Natural killer cell (primary cell): ENCODE measurements at regions not wholly inside any gene's neighbourhood (a gene's known extent, or its start where the extent isn't known, plus 50 kb on each side); places are given as distances from the start of the nearest gene placed in this dataset.
"Not testable (repeated sequence)": the region's sequence is repeated elsewhere in the genome, so short reads cannot be mapped to it uniquely, and the experiment has no call there.

Experiments used
- ATAC-seq, 3 donors: fragments of 150-1000 bp in 2 of 3; fragments of 200-7000 bp in 1 of 3; cut with Tn5 transposase; 1 replicate in 1 of 3; 2 replicates in 2 of 3; pipeline ENCODE4 v1.10.0; 2021; ENCODE audit warnings: mild to moderate bottlenecking in 2 of 3, moderate library complexity in 2 of 3
- DNase-seq, 2 donors: peaks; one replicate each; pipeline versions ENCODE4 v3.0.0 to v3.0.0-alpha.2; 2013 to 2021; ENCODE audit warnings: mixed read lengths in 1 of 2
- H3K27ac ChIP-seq: one replicate; pipeline ENCODE4 v1.5.1; 2013; ENCODE audit warnings: mild to moderate bottlenecking, low read length
- H3K27me3 ChIP-seq: one replicate; pipeline ENCODE4 v1.6.1; 2013; ENCODE audit warnings: low read length; ENCODE audit not compliant: control insufficient read depth, insufficient read depth
- H3K36me3 ChIP-seq: one replicate; pipeline ENCODE4 v1.6.1; 2013; ENCODE audit warnings: low read length; ENCODE audit not compliant: control insufficient read depth, insufficient read depth
- H3K4me1 ChIP-seq: one replicate; pipeline ENCODE4 v1.6.1; 2013; ENCODE audit warnings: low read length; ENCODE audit not compliant: control insufficient read depth, insufficient read depth
- H3K4me3 ChIP-seq: one replicate; pipeline ENCODE4 v1.5.1; 2013; ENCODE audit warnings: low read length
- H3K9me3 ChIP-seq: one replicate; pipeline ENCODE4 v1.6.1; 2013; ENCODE audit warnings: low read length; ENCODE audit not compliant: control insufficient read depth, insufficient read depth
- H3K27ac Mint-ChIP-seq, 2 donors: one replicate each; pipeline ENCODE4 v1.8.0; 2022; ENCODE audit warnings: mild to moderate bottlenecking in 2 of 2, mixed read lengths in 2 of 2, moderate library complexity in 1 of 2
- H3K27me3 Mint-ChIP-seq, 2 donors: one replicate each; pipeline ENCODE4 v1.8.0; 2022; ENCODE audit warnings: low read depth in 2 of 2, mixed read lengths in 2 of 2
- H3K36me3 Mint-ChIP-seq: one replicate; pipeline ENCODE4 v1.8.0; 2022; ENCODE audit warnings: mixed read lengths
- H3K4me1 Mint-ChIP-seq, 2 donors: one replicate each; pipeline ENCODE4 v1.8.0; 2022; ENCODE audit warnings: mixed read lengths in 2 of 2
- H3K4me3 Mint-ChIP-seq: one replicate; pipeline ENCODE4 v1.8.0; 2022; ENCODE audit warnings: mild to moderate bottlenecking, moderate library complexity, mixed read lengths
- H3K9me3 Mint-ChIP-seq, 2 donors: one replicate each; pipeline ENCODE4 v1.8.0; 2022; ENCODE audit warnings: mixed read lengths in 2 of 2
- WGBS: methylation state at CpG from one replicate; pipeline ENCODE4 v1.1.7; 2013; ENCODE audit warnings: missing lambda C conversion rate; ENCODE audit not compliant: insufficient coverage; 5-methylcytosine and 5-hydroxymethylcytosine counted together
- intact Hi-C: fragments of 100-400 bp; cut with micrococcal nuclease; formaldehyde crosslinking; loops from one replicate; pipeline ENCODE4 v1.14.2; 2022

DNA sequence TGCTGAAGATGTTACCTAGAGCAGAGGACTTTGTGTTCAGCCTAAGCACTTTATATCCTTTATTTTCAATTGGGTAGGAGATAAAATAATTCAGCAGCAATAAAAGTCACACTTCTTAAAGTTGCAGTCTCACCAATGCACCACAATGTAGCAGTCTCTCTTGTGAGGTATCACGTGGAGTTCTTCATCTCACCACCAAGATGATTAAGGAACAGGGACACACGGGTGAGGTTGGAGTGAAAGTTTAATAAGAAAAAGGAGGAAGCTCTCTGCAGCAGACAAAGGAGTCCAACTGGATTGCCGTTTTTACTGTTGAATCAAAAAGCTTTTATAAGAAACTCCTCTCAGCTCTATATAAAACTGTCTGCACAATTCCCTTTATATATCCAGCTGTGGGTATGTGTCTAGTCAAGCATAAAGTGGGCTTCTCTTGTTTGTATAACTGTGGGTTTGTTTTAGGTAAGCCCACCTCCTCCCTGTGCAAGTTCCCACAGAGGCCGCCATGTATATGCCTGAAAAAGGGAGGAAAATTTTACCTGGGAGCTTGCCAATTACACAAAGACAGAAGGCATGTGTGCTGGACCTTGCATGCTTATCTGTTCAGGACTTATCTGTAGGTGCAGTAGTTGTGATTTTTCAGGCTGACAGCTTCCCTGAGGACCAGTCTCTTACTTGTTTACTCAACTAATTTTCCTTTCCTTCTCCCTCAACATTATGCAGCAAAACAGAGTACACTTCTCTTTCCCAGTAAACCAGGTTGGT, 1497.2 kb upstream of the TPTE start:
- WGBS = 29% methylated on average over 3 of the region's 4 CpGs
- intact Hi-C loops, H3K4me3 ChIP-seq, H3K27ac Mint-ChIP-seq, H3K36me3 ChIP-seq, H3K27me3 ChIP-seq, H3K27me3 Mint-ChIP-seq, H3K4me1 Mint-ChIP-seq, H3K27ac ChIP-seq, H3K9me3 ChIP-seq, ATAC-seq, H3K4me1 ChIP-seq, H3K4me3 Mint-ChIP-seq, DNase-seq, H3K36me3 Mint-ChIP-seq: not testable (repeated sequence)
- peaks cover 7 to 13% of the 10 kb centered on the region in 2 donors for H3K9me3 Mint-ChIP-seq

DNA sequence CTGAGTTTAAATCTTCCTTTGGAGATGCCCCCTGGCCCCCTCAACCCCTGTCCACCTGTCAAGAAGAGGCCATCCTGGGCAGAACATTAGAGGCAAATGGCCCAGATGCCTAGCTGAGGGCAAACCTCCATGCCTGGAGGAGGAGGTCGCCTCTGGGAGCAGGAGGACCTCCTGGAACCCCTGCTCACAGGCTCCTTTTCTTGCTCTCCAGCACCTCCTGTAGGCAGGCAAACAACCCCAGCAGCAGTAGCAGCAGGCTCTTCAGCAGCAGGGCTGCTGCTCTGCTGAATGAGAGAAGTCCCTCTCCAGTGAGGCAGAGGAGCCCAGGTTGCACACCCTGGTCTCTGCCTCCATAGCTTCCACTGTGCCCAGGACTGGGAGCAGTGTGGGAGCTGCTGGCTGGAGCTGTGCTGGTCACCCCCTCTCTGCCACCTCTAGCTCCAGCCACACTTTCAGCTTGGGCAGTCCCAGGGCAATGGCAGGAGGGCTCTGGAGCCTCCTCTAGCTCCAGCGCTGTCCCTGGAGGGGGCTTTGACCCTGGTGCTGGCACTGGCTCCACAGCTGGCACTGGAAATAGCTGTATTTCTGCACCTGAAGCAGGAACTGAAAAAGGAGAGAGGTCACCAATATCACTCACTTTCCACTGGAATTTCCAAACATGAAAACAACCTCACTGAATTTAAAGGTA, 1494.5 kb upstream of the TPTE start:
- DNase-seq, H3K27ac Mint-ChIP-seq, intact Hi-C loops, H3K36me3 ChIP-seq, H3K4me3 ChIP-seq, H3K9me3 ChIP-seq, H3K36me3 Mint-ChIP-seq, H3K9me3 Mint-ChIP-seq, H3K4me1 Mint-ChIP-seq, ATAC-seq, H3K27me3 ChIP-seq, H3K27ac ChIP-seq, H3K27me3 Mint-ChIP-seq, H3K4me3 Mint-ChIP-seq, H3K4me1 ChIP-seq: not testable (repeated sequence)
- 36% methylated on average over 2 of the region's 2 CpGs for WGBS

DNA sequence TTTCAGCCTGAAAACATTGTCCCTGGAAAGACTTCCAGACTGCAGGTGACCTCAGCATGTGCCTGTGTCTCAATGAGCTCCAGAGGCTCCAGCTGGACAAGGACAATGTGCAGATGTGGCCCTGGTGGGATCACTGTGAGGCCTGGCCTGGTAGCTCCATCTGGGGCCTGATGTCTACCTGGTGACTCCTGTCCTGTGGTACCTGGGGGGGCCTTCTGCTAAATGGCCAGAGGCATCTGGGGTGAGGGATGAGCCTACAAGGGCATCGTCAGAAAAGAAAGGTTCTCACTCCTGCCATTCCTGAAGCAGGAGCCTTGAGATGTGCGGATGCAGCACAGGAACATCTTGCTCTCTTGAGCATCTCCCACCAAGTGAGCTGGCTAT, 1494.0 kb upstream of the TPTE start:
- H3K4me1 Mint-ChIP-seq, H3K36me3 ChIP-seq, H3K4me1 ChIP-seq, intact Hi-C loops, ATAC-seq, H3K4me3 Mint-ChIP-seq, DNase-seq, H3K27me3 ChIP-seq, H3K27me3 Mint-ChIP-seq, H3K4me3 ChIP-seq, H3K9me3 ChIP-seq, H3K27ac ChIP-seq, H3K9me3 Mint-ChIP-seq, H3K36me3 Mint-ChIP-seq, H3K27ac Mint-ChIP-seq: not testable (repeated sequence)
- 82% methylated on average over 2 of the region's 2 CpGs for WGBS

GRCh38 chr21:9028624-9029431, 1492.6 kb upstream of the TPTE start:
- peaks cover 4 to 11% of the 10 kb centered on the region in 2 donors for H3K9me3 Mint-ChIP-seq
- H3K27me3 Mint-ChIP-seq, H3K4me3 ChIP-seq, H3K9me3 ChIP-seq, H3K27ac ChIP-seq, H3K36me3 ChIP-seq, H3K27me3 ChIP-seq, H3K4me1 Mint-ChIP-seq, DNase-seq, H3K27ac Mint-ChIP-seq, H3K4me1 ChIP-seq, H3K36me3 Mint-ChIP-seq, H3K4me3 Mint-ChIP-seq, intact Hi-C loops, ATAC-seq: not testable (repeated sequence)
- WGBS = 83% methylated on average over 8 of the region's 8 CpGs

DNA sequence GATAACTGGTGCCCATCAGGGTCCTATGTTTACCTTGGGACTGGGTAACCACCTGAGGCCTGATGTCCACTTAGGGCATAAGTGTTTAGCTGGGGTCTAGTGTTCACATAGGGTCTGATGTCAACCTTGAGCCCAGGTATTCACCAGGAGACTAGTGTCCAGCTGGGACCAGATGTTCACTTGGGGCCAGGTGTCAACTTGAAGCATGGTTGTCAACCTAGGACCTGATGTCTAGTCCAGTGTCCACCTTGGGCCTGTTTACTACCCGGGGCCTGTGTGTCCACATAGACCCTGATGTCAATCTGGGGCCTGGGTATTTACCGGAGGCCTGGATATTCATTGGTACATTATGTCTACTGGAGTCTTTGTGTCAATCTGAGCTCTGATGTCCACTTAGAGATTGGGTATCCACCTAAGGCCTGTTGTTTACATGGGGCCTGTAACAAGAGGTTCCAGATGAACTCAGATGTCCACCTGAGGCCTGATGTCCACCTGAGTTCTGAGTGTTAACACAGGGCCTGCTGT, 1491.2 kb upstream of the TPTE start:
- H3K4me1 Mint-ChIP-seq, H3K4me3 Mint-ChIP-seq, ATAC-seq, H3K36me3 ChIP-seq, H3K9me3 Mint-ChIP-seq, H3K27ac ChIP-seq, H3K9me3 ChIP-seq, H3K27me3 Mint-ChIP-seq, H3K36me3 Mint-ChIP-seq, H3K27me3 ChIP-seq, DNase-seq, H3K27ac Mint-ChIP-seq, H3K4me1 ChIP-seq, intact Hi-C loops, H3K4me3 ChIP-seq: not testable (repeated sequence)
- 60% methylated on average over 1 of the region's 2 CpGs for WGBS

DNA sequence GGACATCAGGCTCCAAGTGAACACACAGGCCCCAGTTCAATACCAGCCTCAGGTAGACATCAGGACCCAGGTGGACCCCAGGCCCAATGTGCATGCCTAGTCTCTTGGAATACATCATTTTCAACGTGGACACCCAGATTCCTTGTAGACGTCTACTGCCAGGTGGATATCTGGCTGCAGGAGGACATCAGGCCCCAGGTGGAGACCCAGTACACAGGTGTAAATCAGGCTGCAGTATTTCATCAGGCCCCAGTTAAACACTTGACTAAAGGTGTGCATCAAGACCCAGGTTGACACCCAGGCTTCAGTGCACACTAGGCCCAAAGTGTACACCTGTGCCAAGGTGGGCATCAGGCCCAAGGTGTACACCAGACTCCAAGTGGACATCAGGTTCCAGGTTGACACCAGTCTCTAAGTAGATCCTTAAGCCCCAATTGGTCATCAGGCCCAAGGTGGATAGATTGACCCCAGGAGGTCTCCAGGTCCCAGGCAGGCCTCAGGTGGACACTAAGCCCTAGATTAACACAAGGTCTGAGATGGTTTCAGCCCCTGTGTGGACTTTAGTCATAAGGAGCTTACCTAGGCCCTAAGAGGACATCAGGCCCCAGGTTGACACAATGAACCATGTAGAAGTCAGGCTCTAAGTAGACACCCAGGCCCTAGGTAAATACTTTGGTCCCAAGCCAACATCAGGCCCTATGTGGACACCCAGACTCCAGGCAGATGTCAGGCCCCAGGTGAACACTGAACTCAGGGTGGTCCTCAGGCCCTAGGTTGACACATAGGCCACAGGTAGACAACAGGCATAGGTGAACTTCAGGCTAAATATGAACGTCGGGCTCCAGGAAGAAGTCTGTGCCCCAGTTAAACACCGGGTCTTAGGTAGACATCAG, 1489.7 kb upstream of the TPTE start:
- DNase-seq, H3K27ac ChIP-seq, H3K27me3 Mint-ChIP-seq, H3K9me3 Mint-ChIP-seq, intact Hi-C loops, H3K27ac Mint-ChIP-seq, H3K4me3 Mint-ChIP-seq, H3K36me3 Mint-ChIP-seq, H3K27me3 ChIP-seq, H3K4me3 ChIP-seq, H3K4me1 Mint-ChIP-seq, ATAC-seq, H3K4me1 ChIP-seq, H3K9me3 ChIP-seq, H3K36me3 ChIP-seq: not testable (repeated sequence)
- 59% methylated on average over 2 of the region's 5 CpGs for WGBS

DNA sequence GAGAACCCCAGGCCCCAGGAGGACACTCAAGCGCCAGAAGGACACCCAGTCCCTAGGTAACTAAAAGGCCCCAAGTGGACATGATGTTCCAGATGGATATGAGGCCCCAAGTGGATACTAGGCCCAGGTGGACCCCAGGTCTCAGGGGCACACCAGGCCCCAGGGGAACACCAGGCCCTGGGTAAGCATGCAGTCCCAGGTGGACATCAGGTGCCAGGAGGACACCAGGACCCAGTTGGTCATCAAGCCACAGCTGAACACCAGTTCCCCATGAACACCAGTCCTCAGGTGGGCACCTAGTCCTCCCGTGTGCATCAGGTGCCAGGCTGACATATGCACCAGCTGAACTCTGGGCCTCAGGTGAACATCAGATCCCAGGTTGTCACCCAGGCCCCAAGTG, 1488.8 kb upstream of the TPTE start:
- intact Hi-C loops, H3K36me3 Mint-ChIP-seq, H3K27ac ChIP-seq, H3K27me3 Mint-ChIP-seq, H3K4me1 Mint-ChIP-seq, DNase-seq, H3K9me3 ChIP-seq, H3K4me3 ChIP-seq, H3K9me3 Mint-ChIP-seq, ATAC-seq, H3K27ac Mint-ChIP-seq, H3K4me1 ChIP-seq, H3K4me3 Mint-ChIP-seq, H3K36me3 ChIP-seq, H3K27me3 ChIP-seq: not testable (repeated sequence)
- no CpG with 5 or more reads among the region's 2 CpGs for WGBS
